HepG2 (cell line): ENCODE measurements at regions not wholly inside any gene's neighbourhood (a gene's known extent, or its start where the extent isn't known, plus 50 kb on each side); places are given as distances from the start of the nearest gene placed in this dataset.

Experiments
- ATAC-seq: fragments of 200-7000 bp; cut with Tn5 transposase; 3 replicates; pipeline ENCODE4 v1.9.1; 2020; ENCODE audit warnings: mild to moderate bottlenecking, moderate library complexity
- BruUV-seq: library from RNA; stranded (reverse); fragments of 400-500 nt; replicated peaks from 2 replicates; lab custom pipeline; 2021; lab: Mats Ljungman, UMichigan
- CTCF ChIA-PET: fragments of 300-600 bp; formaldehyde crosslinking; extraction: SDS; loops from one replicate; lab custom pipeline; 2021; ENCODE audit warnings: low total read pairs, inconsistent platforms, low intra/inter-chr PET ratio; lab: Yijun Ruan, JAX
- POLR2A ChIA-PET: fragments of 350-600 bp; sonication (Branson Sonifier 250); formaldehyde crosslinking; loops from one replicate; lab custom pipeline; 2020; ENCODE audit warnings: antibody characterized with exemption, inconsistent platforms; lab: Yijun Ruan, JAX
- DNase-seq: peaks from one replicate; pipeline ENCODE4 v3.0.0-alpha.2; 2015; ENCODE audit warnings: low spot score
- FAIRE-seq: peaks from 3 replicates; lab custom pipeline; 2011; peaks lifted over from hg19 to GRCh38; lab: Jason Lieb, UNC
- H2AFZ ChIP-seq: one replicate; pipeline ENCODE4 v1.6.1; 2011; ENCODE audit warnings: low read length, inconsistent platforms
- H3K27ac ChIP-seq: fragments of 300-600 bp; 3 replicates; pipeline ENCODE4 v1.8.0; 2011; ENCODE audit warnings: mixed run types, mild to moderate bottlenecking, mixed read lengths, low read length, inconsistent platforms; ENCODE audit not compliant: insufficient read depth; ENCODE audit errors: extremely low read length
- H3K27me3 ChIP-seq, 2 experiments: fragments of 200-600 bp in 1 of 2; 2 replicates in 1 of 2; 3 replicates in 1 of 2; pipeline versions ENCODE4 v1.6.0 to v1.8.0; 2011; ENCODE audit warnings: low read length in 2 of 2, mild to moderate bottlenecking in 2 of 2, moderate library complexity in 2 of 2, inconsistent platforms in 1 of 2; ENCODE audit not compliant: insufficient read depth in 2 of 2, control insufficient read depth in 1 of 2
- H3K36me3 ChIP-seq, 2 experiments: fragments of 200-600 bp in 1 of 2; replicated peaks in 1 of 2; 2 replicates in 1 of 2; 3 replicates in 1 of 2; pipeline versions ENCODE4 v1.5.1 to v1.8.0; 2011; ENCODE audit warnings: low read length in 2 of 2, inconsistent platforms in 1 of 2; ENCODE audit not compliant: insufficient read depth in 2 of 2, control insufficient read depth in 1 of 2
- H3K4me1 ChIP-seq: 2 replicates; pipeline ENCODE4 v1.5.1; 2012; ENCODE audit warnings: low read length, inconsistent platforms; ENCODE audit not compliant: insufficient read depth
- H3K4me2 ChIP-seq: 2 replicates; pipeline ENCODE4 v1.6.0; 2011; ENCODE audit warnings: low read depth, low read length, inconsistent platforms
- H3K4me3 ChIP-seq, 3 experiments: fragments of 200-600 bp in 1 of 3; sonication (generic), shearing (Covaris generic) in 1 of 3; replicated peaks in 1 of 3; 2 replicates each; pipeline ENCODE4 v1.5.1; 2011 to 2016; ENCODE audit warnings: low read length in 3 of 3, inconsistent platforms in 2 of 3, low read depth in 2 of 3, mild to moderate bottlenecking in 2 of 3, control low read depth in 1 of 3, mixed read lengths in 1 of 3; ENCODE audit not compliant: insufficient read depth in 1 of 3
- H3K79me2 ChIP-seq: one replicate; pipeline ENCODE4 v1.6.1; 2011; ENCODE audit warnings: low read length, inconsistent platforms; ENCODE audit not compliant: insufficient read depth
- H3K9ac ChIP-seq: 2 replicates; pipeline ENCODE4 v1.6.0; 2011; ENCODE audit warnings: mild to moderate bottlenecking, low read depth, low read length, inconsistent platforms; ENCODE audit not compliant: insufficient read depth
- H3K9me3 ChIP-seq: 2 replicates; pipeline ENCODE4 v1.5.1; 2012; ENCODE audit warnings: mild to moderate bottlenecking, low read length
- H4K20me1 ChIP-seq: 2 replicates; pipeline ENCODE4 v1.6.0; 2011; ENCODE audit warnings: inconsistent platforms, mild to moderate bottlenecking, low read length, moderate library complexity; ENCODE audit not compliant: insufficient read depth
- ARNTL ChIP-seq: sonication (generic); formaldehyde crosslinking; IDR thresholded peaks from 2 replicates; pipeline ENCODE4 v1.4.0; 2020; ENCODE audit warnings: mild to moderate bottlenecking, missing genetic modification reagents
- ATF6 ChIP-seq: sonication (generic); formaldehyde crosslinking; conservative IDR thresholded peaks from 2 replicates; pipeline ENCODE4 v1.4.0; 2020; ENCODE audit warnings: missing genetic modification reagents
- CEBPG ChIP-seq: IDR thresholded peaks from 2 replicates; pipeline ENCODE4 v1.6.1; 2016
- ELF4 ChIP-seq: sonication (generic); formaldehyde crosslinking; IDR thresholded peaks from 2 replicates; pipeline ENCODE4 v1.5.0; 2020; ENCODE audit warnings: missing genetic modification reagents, mild to moderate bottlenecking, moderate library complexity, borderline replicate concordance
- GLI4 ChIP-seq: sonication (generic); formaldehyde crosslinking; IDR thresholded peaks from 2 replicates; pipeline ENCODE4 v1.5.1; 2020; ENCODE audit warnings: missing genetic modification reagents, mild to moderate bottlenecking, moderate library complexity, borderline replicate concordance
- MIER3 ChIP-seq: IDR thresholded peaks from 2 replicates; pipeline ENCODE4 v1.6.1; 2016; ENCODE audit warnings: missing compliant biosample characterization, borderline replicate concordance
- POLR2A ChIP-seq, 2 experiments: IDR thresholded peaks; 2 replicates each; pipeline ENCODE4 v1.6.1; 2011; ENCODE audit warnings: low read depth in 2 of 2, low read length in 2 of 2, mild to moderate bottlenecking in 1 of 2, moderate library complexity in 1 of 2; ENCODE audit not compliant: insufficient read depth in 1 of 2
- RFXAP ChIP-seq: sonication (generic); formaldehyde crosslinking; IDR thresholded peaks from 2 replicates; pipeline ENCODE4 v1.4.0; 2020; ENCODE audit warnings: missing genetic modification reagents, borderline replicate concordance
- XBP1 ChIP-seq: sonication (generic); formaldehyde crosslinking; IDR thresholded peaks from 2 replicates; pipeline ENCODE4 v1.5.0; 2020; ENCODE audit warnings: missing genetic modification reagents
- ZFX ChIP-seq: sonication (generic); formaldehyde crosslinking; IDR thresholded peaks from 2 replicates; pipeline ENCODE4 v1.4.0; 2020; ENCODE audit warnings: mild to moderate bottlenecking, low read depth, missing genetic modification reagents, moderate library complexity
- ZNF562 ChIP-seq: sonication (generic); formaldehyde crosslinking; IDR thresholded peaks from 2 replicates; pipeline ENCODE4 v1.8.0; 2022; ENCODE audit warnings: missing genetic modification reagents, borderline replicate concordance
- WGBS: methylation state at CpG from one replicate; pipeline ENCODE4 v1.1.6; 2017; ENCODE audit warnings: low lambda C conversion rate; 5-methylcytosine and 5-hydroxymethylcytosine counted together
- in situ Hi-C: cut with HindIII; loops from 2 replicates; pipeline ENCODE4 v1.10.0; 2017; ENCODE audit warnings: low pct_unique_long_range_greater_than_20kb; ENCODE audit not compliant: extremely low pct_ligation_motif_present
- intact Hi-C: fragments of 100-400 bp; cut with micrococcal nuclease; formaldehyde crosslinking; loops from one replicate; pipeline ENCODE4 v1.10.0; 2022; ENCODE audit not compliant: unreplicated experiment
- TF ChIP-seq, protein P1 (sequence below): sonication (generic); formaldehyde crosslinking; IDR thresholded peaks from 2 replicates; pipeline ENCODE4 v1.4.0; 2020; ENCODE audit warnings: missing genetic modification reagents, mild to moderate bottlenecking, borderline replicate concordance

- no peak overlapping the region for H3K9ac ChIP-seq
- H3K36me3 ChIP-seq: no peaks in the 10 kb centered on the region
- 5% methylated on average over 1 of the region's 1 CpG for WGBS
- no peak overlapping the region for H3K4me3 ChIP-seq
- ChIA-PET CTCF (no interaction called here), POLR2A (no interaction called here)
- no peaks in the 10 kb centered on the region; a peak in 1 of 5 replicates for H3K27me3 ChIP-seq
- TF ChIP-seq, protein P1, sequence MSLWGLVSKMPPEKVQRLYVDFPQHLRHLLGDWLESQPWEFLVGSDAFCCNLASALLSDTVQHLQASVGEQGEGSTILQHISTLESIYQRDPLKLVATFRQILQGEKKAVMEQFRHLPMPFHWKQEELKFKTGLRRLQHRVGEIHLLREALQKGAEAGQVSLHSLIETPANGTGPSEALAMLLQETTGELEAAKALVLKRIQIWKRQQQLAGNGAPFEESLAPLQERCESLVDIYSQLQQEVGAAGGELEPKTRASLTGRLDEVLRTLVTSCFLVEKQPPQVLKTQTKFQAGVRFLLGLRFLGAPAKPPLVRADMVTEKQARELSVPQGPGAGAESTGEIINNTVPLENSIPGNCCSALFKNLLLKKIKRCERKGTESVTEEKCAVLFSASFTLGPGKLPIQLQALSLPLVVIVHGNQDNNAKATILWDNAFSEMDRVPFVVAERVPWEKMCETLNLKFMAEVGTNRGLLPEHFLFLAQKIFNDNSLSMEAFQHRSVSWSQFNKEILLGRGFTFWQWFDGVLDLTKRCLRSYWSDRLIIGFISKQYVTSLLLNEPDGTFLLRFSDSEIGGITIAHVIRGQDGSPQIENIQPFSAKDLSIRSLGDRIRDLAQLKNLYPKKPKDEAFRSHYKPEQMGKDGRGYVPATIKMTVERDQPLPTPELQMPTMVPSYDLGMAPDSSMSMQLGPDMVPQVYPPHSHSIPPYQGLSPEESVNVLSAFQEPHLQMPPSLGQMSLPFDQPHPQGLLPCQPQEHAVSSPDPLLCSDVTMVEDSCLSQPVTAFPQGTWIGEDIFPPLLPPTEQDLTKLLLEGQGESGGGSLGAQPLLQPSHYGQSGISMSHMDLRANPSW (CRISPR knock-in tag): no peak
- TF ChIP-seq XBP1 (CRISPR knock-in tag) (no peak), POLR2A (IDR thresholded peaks at IDR 0.05; ENCODE audit: insufficient read depth in 1 of 2, low read depth in 2 of 2, low read length in 2 of 2) (no peak), CEBPG (CRISPR knock-in tag) (no peak), MIER3 (CRISPR knock-in tag) (no peak), GLI4 (CRISPR knock-in tag) (no peak), ZFX (CRISPR knock-in tag) (no peak)
- in situ Hi-C loops: no loop called here
- no peaks in the 10 kb centered on the region for H3K4me1 ChIP-seq
- H3K9me3 ChIP-seq: no peaks in the 10 kb centered on the region
- no peak overlapping the region for H3K27ac ChIP-seq
- no peak for DNase-seq
- no peak for FAIRE-seq
- H3K4me2 ChIP-seq: no peak overlapping the region
- no peak for ATAC-seq
- intact Hi-C loops: no loop called here
- H2AFZ ChIP-seq: no peak overlapping the region
- no peaks in the 10 kb centered on the region for H3K79me2 ChIP-seq
- H4K20me1 ChIP-seq: no peaks in the 10 kb centered on the region
- BruUV-seq: no TSS peak
Measured at GRCh38 chr18:39960550-39960949, 1994.5 kb upstream of the PIK3C3 start.

- DNase-seq (no peak), FAIRE-seq (no peak), ATAC-seq (no peak)
- Histone ChIP-seq H3K4me2 (no peak overlapping the region), H3K9ac (no peak overlapping the region), H3K36me3 (no peaks in the 10 kb centered on the region), H3K27ac (no peak overlapping the region), H3K27me3 (no peaks in the 10 kb centered on the region; a peak in 1 of 5 replicates), H3K4me1 (no peaks in the 10 kb centered on the region), H4K20me1 (no peaks in the 10 kb centered on the region), H3K79me2 (no peaks in the 10 kb centered on the region), H3K9me3 (no peaks in the 10 kb centered on the region), H3K4me3 (no peak overlapping the region), H2AFZ (no peak overlapping the region)
- TF ChIP-seq RFXAP (CRISPR knock-in tag): no peak
- no peak for TF ChIP-seq ZNF562 (CRISPR knock-in tag)
- no peak for TF ChIP-seq ELF4 (CRISPR knock-in tag)
- TF ChIP-seq ARNTL (CRISPR knock-in tag): no peak
- TF ChIP-seq ATF6 (CRISPR knock-in tag): no peak
- intact Hi-C loops (no loop called here), in situ Hi-C loops (no loop called here)
- 6% methylated on average over 2 of the region's 2 CpGs for WGBS
- ChIA-PET POLR2A (no interaction called here), CTCF (no interaction called here)
- no TSS peak for BruUV-seq
Measured at GRCh38 chr18:39959839-39960238, 1995.2 kb upstream of the PIK3C3 start.
